Stimulated activated CD4-positive, alpha-beta T cell treated with anti-CD3 and anti-CD28 coated beads, Interleukin-15, amount 100 ng/mL, for 24 hours (primary cell): ENCODE measurements at regions not wholly inside any gene's neighbourhood (a gene's known extent, or its start where the extent isn't known, plus 50 kb on each side); places are given as distances from the start of the nearest gene placed in this dataset.

Experiments used
- DNase-seq: peaks from one replicate; pipeline ENCODE4 v3.0.0-alpha.2; 2020

DNA sequence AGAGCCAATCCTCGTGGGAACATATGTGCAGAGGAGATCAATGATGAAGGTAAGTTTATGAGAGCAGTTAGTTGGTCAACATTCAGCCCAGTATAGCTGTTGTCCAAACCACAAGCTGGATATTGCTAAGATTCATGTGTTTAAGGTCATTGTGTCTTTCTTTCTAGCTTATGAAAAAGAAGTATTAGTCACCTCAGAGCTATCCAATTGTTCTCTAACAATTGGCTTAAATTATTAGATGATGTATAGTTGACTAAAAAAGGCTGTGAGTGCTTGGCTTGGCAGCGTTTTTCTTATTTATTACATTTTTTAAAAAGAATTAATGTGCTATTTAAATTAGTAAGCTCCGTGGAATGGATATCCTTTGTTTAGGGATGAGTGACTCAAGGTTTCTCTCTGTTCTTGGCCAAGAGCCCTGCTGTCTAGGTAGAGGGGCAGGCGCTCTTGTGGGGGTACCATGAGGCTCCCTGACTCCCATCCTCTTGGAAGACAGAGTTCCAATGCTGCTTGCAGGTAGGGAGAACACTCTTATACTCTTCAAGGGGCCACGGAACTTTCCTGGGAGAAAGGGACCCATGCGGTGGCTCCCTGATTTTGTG, 487.4 kb downstream of the IRX1 start:
- DNase-seq = no peak

DNA sequence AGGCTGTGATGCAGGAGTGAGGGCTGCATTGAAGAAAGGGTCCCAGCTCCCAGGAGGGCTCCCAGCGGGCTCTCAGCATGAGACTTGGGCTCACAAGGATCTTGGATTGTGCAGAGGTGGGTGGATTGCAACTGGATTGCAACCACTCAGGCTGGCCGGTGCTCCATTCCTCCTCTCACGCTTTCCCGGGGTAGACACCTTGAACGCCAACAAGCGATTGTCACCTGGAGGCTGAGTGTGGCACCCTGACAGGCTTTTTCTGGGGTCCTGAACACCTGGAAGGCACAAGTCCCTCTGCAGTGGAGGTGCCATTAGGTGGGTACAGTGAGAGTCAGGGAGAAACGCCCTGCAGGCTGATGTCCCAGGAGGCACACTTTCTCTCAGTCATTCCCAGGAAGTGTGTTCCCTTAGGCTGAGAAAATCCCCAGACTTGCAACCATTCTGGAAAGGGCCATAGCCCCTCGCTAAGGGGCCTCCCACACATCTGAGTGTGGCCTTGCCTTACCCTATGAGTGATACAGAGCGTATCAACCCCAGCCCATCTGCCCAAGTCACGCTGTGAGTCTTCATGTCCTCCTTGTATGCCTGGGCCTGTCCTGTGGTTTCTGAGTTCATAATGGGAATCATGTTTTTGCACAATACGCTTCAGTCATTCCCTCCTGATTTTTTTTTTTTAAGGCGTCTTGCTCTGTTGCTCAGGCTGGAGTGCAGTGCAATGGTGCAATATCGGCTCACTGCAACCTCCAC, 488.1 kb downstream of the IRX1 start:
- no peak for DNase-seq

DNA sequence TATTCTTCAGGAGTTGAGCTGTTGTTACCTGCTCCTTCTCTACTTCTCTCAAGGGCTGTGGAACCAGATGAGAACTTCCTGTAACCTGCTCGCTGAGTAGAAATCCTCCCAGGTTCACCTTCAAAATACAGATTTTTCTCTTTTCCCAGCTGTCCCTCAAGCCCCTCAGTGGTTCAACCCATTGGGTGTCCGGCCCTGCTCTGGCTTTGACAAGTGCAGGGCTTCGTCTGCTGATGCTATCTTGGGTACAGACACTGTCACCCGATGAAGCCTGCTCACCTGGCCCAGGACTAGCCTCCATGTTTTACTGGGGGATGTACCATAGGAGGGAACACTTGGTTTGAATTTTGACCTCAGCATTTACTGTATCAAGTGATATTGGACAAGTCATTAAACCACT, 490.4 kb downstream of the IRX1 start:
- no peak for DNase-seq

DNA sequence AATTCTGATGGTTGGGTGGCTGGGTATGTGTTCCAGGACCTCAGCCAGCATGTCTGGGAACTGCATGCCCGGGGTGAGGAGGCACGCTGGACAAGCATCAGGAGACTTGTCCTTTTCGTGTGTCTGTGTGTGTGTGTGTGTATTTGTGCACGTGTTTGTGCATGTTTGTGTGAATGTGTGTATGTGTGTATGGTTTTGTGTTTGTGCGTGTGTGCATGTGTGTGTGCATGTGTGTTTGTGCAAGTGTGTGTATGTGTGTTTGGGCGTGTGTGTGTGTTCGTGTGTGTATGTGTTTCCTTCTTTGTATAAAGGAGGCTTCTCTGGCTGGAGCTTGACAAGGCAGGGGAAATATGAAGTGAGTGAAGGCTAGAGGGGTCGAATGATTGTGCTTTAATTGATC, 491.5 kb downstream of the IRX1 start:
- no peak for DNase-seq

DNA sequence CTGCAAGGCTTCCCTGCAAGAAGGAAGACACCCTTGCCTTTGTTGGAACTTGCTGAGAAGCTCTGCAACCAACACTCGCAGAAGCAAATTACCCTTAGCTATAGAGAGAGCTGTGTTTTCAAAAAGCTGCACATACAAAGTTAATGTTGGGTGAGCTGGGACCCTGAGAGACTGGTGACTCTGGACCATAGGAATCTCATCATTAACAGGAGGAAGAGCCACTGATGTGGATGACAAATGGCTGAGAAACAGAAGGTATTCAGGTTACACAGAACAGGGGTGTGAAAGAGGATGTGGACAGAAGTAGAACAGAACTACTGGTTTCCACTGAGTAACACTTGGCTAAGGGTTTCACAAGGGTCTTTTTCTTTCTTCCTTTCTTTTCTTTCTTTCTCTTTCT, 493.5 kb downstream of the IRX1 start:
- no peak for DNase-seq

DNA sequence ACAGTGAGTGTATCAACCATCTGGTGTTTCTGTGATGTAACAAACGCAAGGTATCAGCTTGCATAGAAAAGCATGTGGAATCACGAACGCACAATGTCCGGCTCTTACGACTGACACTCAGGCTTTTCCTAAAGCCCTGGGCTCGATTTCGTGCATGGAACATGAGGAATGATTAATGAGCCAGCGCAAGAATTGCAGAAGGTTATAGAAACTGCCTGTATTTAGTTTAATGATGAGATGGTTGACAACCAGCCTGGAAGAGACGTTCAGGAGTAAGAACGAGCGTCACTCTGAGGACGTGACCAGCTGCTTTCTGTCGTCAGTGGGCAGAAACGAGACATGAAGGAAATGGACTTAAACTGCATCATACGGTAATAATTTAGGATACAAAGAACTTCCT, 497.6 kb downstream of the IRX1 start:
- no peak for DNase-seq

DNA sequence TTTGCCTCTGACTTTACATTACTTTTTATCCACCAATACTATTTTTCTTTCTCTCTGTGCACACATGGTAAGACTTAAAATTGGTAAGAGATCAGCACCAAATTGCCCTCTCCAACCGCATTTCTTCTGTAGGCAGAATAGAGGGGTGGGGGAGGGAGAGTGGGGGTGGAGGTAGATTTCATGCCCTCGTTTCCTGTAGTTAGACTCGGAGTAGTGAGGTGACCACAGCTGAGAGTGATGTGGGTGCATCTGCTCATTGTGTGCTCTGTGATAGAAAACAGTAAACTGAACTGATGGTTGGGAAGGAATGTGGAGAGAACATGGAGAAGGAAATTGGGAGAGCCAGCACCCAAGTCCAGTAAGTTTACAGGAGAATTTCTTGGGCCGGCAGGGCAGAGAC, 498.3 kb downstream of the IRX1 start:
- no peak for DNase-seq

DNA sequence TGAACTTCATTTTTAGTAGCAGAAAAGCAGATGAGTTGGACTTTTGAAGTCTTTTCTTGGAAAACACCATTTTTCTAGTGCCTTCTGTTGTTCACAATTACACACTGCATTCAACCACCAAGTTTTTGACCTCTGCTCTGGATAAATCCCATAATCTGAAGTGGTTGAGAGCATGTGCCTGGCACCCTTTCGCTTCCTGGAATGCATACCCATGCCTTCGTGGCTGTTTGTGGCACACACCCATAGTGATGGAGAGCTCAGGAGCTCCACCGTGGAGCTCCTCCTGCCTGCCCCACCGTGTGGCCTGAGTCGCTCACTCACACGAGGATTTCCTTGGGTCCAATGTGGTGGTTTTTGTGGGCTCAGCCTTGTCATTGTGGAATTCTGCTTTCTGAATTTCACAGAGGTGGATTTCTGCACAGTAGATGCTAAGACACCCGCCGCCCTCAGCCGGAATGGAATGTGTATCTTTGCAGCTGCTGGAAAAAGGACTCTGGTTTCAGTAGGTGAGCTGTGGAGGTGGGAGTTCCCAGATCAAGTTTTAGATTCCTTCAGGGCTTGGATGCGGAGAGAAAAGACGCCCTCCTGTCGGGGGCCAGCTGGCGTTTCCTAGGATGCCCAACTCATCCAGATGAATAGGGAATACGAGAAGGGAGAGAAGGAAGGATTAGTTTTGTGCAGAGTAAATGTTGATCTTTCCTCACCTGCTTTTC, 500.4 kb downstream of the IRX1 start:
- no peak for DNase-seq

DNA sequence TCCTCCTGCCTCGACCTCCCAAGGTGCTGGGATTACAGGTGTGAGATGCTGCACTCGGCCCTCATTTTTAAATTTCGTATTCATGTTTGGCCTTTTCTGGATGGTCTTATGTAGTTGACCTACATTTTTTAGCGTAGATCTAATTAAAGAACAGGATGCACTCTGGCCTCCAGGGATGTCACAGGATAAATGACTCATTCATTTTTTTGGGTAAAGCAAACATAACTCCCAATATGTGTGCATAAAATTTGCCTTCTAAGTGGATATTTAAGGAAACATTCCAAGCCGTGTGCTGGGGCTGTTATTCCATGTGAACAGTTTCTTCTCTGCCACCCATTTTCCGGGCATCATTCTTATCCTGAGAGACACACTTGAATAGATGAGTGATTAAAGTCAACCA, 501.6 kb downstream of the IRX1 start:
- no peak for DNase-seq

DNA sequence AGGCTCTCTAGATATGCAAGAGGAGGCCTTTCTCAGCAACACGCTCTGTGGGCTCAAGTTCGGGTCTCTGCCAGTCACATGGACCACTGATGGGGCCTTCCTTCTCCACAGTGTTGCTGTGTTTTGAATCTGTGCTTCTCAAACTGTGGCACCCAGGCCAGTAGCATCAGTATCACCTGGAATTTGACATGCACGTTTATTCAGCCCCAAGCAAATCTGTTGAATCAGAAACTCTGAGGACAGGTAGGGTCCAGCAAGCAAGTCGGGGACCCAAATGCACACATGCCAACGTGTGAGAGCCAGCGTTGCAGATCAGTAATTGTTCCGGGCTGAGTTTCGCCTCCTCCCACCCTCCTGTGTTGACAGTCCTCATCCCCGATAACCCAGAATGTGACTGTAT, 502.6 kb downstream of the IRX1 start:
- DNase-seq = no peak

DNA sequence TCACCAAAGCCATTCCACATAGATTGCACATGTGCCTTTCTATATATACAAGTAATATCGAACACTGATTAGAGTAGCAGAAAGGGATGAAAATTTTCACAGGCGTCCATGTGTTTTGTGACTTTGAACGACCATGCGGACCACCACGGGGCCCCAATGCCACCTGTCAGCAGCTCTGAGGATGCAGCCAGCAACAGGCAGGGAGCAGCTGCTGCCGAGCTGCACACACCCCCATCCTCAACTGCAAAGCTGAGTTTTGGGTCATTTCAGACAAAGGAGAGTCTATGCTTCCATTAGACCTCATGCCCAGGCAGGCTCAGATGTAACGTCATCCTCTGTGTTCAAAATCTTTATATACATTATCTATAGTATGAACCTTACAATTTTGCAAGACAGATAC, 503.8 kb downstream of the IRX1 start:
- no peak for DNase-seq

DNA sequence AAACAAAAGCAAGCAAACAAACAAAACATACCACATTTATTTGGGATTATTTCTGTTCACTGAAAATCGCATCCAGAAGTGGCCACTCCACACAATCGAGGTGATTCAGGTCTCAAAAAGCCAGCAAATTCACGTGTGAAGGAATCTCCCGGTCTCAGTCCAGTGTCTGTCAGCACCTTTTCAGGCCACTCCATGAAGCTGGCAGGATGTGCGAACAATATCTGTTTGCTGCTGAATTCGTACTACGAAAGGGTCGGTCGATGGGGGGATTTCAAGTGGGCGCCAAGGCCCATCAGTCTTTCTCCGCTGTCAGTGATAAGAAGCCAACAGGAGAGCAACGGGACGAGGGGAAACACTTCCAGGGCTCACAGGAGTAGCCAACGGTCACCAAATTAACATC, 505.1 kb downstream of the IRX1 start:
- no peak for DNase-seq

DNA sequence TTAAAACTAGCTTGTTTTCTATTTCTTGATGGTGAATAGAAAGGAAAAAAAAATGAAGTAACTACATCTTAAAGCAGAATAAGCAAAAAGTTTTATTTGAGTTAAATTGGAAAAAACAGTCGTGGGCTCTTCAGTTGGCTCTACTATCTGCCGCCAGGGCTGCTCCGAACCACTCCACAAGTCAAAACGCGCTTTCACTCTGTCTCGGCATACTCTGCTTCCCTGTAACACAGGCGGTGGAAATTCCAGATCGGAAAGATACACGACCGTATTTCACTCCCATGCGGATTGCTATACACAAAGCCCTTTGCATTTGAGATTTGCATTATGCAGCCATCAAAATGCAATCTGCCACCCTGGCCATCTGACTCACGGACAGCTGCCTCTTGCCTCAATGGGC, 505.6 kb downstream of the IRX1 start:
- DNase-seq = no peak

DNA sequence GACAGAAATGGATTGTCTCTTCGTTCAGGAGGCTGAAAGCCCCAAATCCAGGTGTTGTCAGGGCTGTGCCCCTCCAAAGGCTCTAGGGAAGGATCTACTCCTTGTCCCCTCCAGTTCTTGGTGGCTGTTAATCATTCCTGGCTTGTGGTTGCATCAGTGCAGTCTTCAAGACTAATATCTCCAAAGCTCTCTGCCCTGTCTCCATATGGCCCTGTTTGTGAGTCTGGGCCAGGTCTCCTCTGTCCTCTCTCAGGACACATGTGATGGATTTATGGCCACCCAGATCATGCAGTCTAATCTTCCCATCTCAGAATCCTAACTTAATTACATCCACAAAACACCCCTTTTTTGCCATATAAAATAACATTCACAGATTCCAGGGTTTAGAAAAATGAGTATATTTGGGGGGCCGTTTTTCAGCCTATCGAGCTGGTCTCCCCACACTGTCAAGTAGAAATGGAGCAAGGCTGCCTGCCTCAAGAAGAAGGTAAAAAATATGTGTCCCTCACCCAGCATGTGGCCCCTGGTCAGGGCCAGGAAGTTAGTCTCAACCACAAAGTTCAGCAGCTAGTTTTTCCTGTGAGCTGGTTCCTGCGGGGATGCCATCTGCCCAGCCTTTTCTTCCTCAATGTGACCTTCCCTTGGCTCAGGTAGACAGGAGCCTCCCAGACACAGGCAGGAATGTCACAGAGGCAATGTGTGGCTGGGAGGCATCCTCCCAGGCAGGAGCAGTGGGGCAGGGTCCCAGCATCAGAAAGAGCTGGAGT, 509.4 kb downstream of the IRX1 start:
- no peak for DNase-seq

DNA sequence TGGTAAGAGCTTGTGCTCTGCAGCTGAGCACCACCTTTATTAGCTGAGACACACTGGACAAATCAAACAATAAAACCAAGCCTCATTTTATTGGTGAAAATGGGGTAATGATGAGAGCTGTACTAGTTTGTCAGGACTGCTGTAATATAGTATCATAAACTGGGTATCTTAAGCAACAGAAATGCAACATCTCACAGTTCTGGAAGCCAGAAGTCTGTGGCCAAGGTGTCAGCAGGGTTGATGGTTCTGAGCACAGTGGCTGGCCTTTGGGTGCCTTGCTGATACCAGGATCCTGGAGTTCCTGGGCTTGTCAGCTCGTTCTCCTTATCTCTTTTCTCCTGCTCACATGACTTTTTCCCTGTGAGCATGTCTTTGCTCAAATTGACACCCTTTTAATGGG, 513.1 kb downstream of the IRX1 start:
- no peak for DNase-seq

DNA sequence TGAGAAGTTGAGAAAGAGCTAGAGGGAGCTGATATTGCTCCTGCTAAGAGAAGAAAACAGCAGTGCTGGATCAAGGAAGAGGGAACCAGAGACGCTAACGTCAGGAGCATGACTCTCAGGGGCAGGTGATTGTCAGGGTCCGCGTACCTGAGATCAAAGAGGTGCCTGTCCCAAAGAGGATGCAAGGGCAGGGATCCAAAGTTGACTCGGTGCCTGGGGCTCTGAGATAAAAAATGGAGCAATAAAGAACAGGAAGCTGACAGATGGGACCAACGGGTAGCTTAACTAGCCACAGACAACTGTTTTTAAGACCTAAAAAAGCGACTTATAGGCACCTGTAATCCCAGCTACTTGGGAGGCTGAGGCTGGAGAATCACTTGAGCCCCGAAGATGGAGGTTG, 517.8 kb downstream of the IRX1 start:
- no peak for DNase-seq

DNA sequence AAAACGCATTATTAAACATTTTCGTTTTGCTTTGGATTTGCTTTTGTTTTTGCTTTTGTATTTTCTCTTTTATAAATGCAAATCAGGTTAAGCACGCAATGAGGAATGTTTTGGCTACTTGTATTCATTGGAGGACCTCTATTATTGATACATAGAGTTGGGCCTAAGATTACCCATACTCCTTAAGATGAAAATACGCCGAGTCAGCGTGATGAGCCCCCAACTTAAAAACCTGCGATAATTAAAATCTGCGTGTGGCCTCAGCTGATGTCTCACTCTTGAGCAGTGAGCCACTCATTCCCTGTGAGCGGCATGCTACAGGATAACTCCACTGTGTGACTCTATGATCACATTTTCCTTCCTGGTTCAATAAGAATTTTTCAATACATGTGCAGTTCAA, 518.3 kb downstream of the IRX1 start:
- no peak for DNase-seq

DNA sequence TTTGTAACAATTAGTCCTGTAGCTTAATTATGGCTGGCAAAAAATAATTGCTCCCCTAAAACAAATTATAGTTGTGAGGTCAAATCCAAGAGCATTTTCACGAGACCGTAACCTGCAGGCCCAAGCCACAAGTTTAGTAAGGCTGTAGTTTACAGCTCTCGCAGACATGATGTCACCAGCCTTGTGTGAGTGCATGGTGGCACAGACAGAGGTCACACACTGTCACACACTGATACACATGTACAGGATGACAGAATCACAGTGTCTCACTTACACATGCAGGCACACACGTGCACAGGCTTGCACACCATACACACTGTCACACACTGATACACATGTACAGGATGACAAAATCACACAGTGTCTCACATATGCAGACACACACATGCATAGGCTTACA, 518.8 kb downstream of the IRX1 start:
- DNase-seq = no peak

DNA sequence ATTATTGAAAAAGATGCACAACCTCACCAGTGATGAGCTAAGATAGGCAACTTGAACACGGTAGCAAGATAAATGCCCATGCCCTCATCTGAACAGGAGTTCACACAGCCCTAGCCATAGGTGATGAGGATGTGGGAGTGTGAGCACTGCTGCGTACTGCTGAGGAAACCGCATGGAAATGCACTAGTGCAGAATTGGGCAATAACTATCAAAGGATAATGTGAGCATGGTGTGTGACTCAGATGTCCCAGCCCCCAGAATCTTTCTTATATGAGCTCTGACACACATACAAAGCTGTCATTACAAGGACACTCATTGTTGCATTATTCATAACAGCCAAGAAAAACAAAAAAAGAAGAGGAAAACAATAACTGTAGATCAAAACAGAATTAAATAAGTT, 521.2 kb downstream of the IRX1 start:
- no peak for DNase-seq

DNA sequence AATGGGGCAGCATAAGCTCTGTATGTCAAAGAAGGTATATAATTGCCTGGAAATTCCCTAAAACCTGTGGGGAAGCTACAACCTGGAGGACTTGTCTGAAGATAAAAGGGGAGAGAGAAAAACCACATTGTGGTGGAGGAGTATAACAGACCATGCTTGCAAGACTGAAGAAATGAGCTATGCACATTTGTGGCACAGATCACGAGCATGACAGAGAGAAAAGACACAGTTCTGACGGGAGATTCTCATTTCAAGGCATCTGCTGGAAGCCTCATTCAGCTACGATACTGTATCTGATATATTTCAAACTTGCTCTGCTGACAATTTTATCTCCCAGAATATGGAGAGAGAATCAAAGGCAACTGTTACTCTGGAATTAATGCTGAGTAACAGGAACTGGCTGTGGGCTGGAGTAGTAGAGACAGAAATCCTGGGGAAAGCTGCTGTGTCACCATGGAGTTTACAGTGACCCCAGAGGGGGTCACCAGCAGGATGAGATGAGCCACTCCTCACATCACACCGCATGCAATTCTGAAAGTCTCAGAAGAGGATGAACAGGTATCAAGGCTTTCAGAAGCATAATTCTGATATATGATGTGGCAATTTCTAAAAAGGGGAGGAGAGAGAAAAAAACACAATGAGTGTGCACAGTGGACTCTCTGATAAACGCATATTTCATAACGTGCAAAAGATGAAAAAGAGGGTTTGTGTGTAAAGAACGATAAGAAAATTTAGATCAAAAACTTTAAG, 528.8 kb downstream of the IRX1 start:
- DNase-seq = no peak

DNA sequence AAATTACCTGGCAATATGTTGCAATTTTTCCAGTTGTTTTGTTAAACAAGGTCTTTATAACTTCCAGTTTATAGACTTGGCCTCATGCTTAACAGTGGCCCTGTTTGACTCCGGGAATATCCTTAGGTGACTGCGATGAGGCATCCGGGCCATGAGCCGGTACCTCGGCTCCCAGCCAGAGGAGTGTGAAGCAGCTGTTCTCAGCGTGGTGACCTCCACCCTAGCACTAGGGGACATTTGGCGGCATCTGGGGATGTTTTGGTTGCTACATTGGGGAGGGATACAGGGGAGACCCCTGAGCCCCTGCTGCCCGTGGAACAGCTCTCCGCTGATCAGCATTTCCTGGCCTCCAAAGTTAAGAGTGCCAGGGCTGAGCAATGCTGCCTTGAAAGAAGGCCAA, 533.4 kb downstream of the IRX1 start:
- DNase-seq = no peak

DNA sequence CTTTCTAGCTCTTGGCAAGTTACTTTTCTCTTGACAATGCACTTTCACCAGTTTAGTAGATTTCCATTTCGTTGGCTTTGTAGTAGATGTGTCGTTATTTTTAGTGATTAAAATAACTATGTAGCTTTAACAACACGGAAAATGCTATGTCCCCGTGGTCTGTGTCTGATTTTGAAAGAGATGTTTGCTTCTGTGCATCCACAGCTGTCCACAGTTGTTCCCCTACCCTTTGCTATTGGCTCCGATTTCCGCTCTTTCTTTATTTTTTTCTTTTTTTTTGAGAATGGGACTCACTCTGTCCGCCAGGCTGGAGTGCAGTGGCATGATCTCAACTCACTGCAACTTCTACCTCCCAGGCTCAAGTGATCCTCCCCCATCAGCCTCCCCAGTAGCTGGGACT, 533.9 kb downstream of the IRX1 start:
- DNase-seq = no peak

DNA sequence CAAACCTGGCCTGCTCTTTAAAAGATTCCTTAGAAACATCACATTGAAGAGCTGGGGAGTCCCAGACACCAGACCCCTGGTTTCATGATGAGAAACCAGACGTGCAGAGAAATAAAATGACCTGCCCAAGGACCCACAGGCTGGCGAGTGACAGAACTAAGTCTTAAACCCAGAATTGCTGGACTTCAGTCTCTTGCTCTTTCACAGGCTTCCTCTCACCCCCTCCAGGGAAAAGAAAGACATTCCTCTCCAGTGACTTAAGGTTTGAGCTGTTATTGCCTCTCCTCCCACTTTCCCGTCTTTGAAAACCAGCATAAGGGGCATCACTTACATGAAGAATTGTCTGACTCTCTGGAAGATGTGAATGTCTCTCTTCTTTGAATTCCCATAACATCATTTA, 535.2 kb downstream of the IRX1 start:
- no peak for DNase-seq
